ENCODE measurements at regions not wholly inside any gene's neighbourhood (a gene's known extent, or its start where the extent isn't known, plus 50 kb on each side); places are given as distances from the start of the nearest gene placed in this dataset.

GRCh38 chr1:113298941-113299340 is 91.4 kb upstream of the MAGI3 start:
- TF ChIP-seq EZH2 (IDR thresholded peaks at IDR 0.05; ENCODE audit: borderline replicate concordance, low read length) (no peak), CTCF (IDR thresholded peaks at IDR 0.05; ENCODE audit: low read length) (no peak)

Data from OCI-LY1 (cell line).